Natural killer cell (primary cell): ENCODE measurements at regions not wholly inside any gene's neighbourhood (a gene's known extent, or its start where the extent isn't known, plus 50 kb on each side); places are given as distances from the start of the nearest gene placed in this dataset.

ENCODE experiments used
- ATAC-seq, 3 donors: fragments of 150-1000 bp in 2 of 3; fragments of 200-7000 bp in 1 of 3; cut with Tn5 transposase; 1 replicate in 1 of 3; 2 replicates in 2 of 3; pipeline ENCODE4 v1.10.0; 2021; ENCODE audit warnings: mild to moderate bottlenecking in 2 of 3, moderate library complexity in 2 of 3
- DNase-seq, 2 donors: peaks; one replicate each; pipeline versions ENCODE4 v3.0.0 to v3.0.0-alpha.2; 2013 to 2021; ENCODE audit warnings: mixed read lengths in 1 of 2
- H3K27ac ChIP-seq: one replicate; pipeline ENCODE4 v1.5.1; 2013; ENCODE audit warnings: mild to moderate bottlenecking, low read length
- H3K27me3 ChIP-seq: one replicate; pipeline ENCODE4 v1.6.1; 2013; ENCODE audit warnings: low read length; ENCODE audit not compliant: control insufficient read depth, insufficient read depth
- H3K36me3 ChIP-seq: one replicate; pipeline ENCODE4 v1.6.1; 2013; ENCODE audit warnings: low read length; ENCODE audit not compliant: control insufficient read depth, insufficient read depth
- H3K4me1 ChIP-seq: one replicate; pipeline ENCODE4 v1.6.1; 2013; ENCODE audit warnings: low read length; ENCODE audit not compliant: control insufficient read depth, insufficient read depth
- H3K4me3 ChIP-seq: one replicate; pipeline ENCODE4 v1.5.1; 2013; ENCODE audit warnings: low read length
- H3K9me3 ChIP-seq: one replicate; pipeline ENCODE4 v1.6.1; 2013; ENCODE audit warnings: low read length; ENCODE audit not compliant: control insufficient read depth, insufficient read depth
- H3K27ac Mint-ChIP-seq, 2 donors: one replicate each; pipeline ENCODE4 v1.8.0; 2022; ENCODE audit warnings: mild to moderate bottlenecking in 2 of 2, mixed read lengths in 2 of 2, moderate library complexity in 1 of 2
- H3K27me3 Mint-ChIP-seq, 2 donors: one replicate each; pipeline ENCODE4 v1.8.0; 2022; ENCODE audit warnings: low read depth in 2 of 2, mixed read lengths in 2 of 2
- H3K36me3 Mint-ChIP-seq: one replicate; pipeline ENCODE4 v1.8.0; 2022; ENCODE audit warnings: mixed read lengths
- H3K4me1 Mint-ChIP-seq, 2 donors: one replicate each; pipeline ENCODE4 v1.8.0; 2022; ENCODE audit warnings: mixed read lengths in 2 of 2
- H3K4me3 Mint-ChIP-seq: one replicate; pipeline ENCODE4 v1.8.0; 2022; ENCODE audit warnings: mild to moderate bottlenecking, moderate library complexity, mixed read lengths
- H3K9me3 Mint-ChIP-seq, 2 donors: one replicate each; pipeline ENCODE4 v1.8.0; 2022; ENCODE audit warnings: mixed read lengths in 2 of 2
- CTCF ChIP-seq: fragments of 200-600 bp; IDR thresholded peaks from one replicate; pipeline ENCODE4 v1.8.0; 2022; ENCODE audit warnings: antibody characterized with exemption
- WGBS: methylation state at CpG from one replicate; pipeline ENCODE4 v1.1.7; 2013; ENCODE audit warnings: missing lambda C conversion rate; ENCODE audit not compliant: insufficient coverage; 5-methylcytosine and 5-hydroxymethylcytosine counted together
- intact Hi-C: fragments of 100-400 bp; cut with micrococcal nuclease; formaldehyde crosslinking; loops from one replicate; pipeline ENCODE4 v1.14.2; 2022

- no peaks in the 10 kb centered on the region for H3K4me1 ChIP-seq
- no peaks in the 10 kb centered on the region for H3K36me3 Mint-ChIP-seq
- H3K4me3 ChIP-seq, result no peak overlapping the region
- no peak for DNase-seq
- no peak overlapping the region for H3K4me3 Mint-ChIP-seq
- no peak for ATAC-seq
- intact Hi-C loops, result no loop called here
- no peaks in the 10 kb centered on the region for H3K27me3 ChIP-seq
- H3K9me3 ChIP-seq, result no peaks in the 10 kb centered on the region
- H3K9me3 Mint-ChIP-seq, result no peaks in the 10 kb centered on the region
- TF ChIP-seq CTCF, result no peak
- H3K4me1 Mint-ChIP-seq, result no peaks in the 10 kb centered on the region
- peaks cover 7 to 32% of the 10 kb centered on the region in 2 donors for H3K27me3 Mint-ChIP-seq
- no peak overlapping the region for H3K27ac ChIP-seq
- 93% methylated on average over 1 of the region's 1 CpG for WGBS
- no peaks in the 10 kb centered on the region for H3K36me3 ChIP-seq
- H3K27ac Mint-ChIP-seq, result no peak overlapping the region
Measured at GRCh38 chr14:56026506-56026905, 91.7 kb upstream of the PELI2 start.

DNA sequence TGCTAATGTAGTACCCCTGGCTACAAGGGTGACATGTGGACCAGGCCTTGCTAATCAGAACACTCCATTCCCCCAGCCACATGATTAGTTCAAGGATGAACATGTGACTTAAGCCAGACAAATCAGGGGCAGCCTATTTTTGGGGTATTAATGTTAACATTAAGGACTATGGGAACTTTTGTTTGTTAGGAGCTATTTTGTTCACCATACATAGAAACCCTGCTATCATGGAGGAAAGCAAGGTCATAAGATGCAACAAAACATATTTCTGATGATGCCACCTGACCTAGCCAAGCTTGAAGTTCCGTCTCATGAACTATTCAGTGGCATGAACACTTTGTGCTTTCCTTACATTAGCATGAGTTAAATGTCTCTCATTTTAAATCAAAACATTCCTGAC, 90.8 kb upstream of the PELI2 start:
- no peaks in the 10 kb centered on the region for H3K9me3 ChIP-seq
- H3K27me3 Mint-ChIP-seq, result peaks cover 10 to 39% of the 10 kb centered on the region in 2 donors
- 89% methylated on average over 1 of the region's 1 CpG for WGBS
- H3K4me1 Mint-ChIP-seq, result no peaks in the 10 kb centered on the region
- H3K27ac ChIP-seq, result no peak overlapping the region
- H3K4me3 ChIP-seq, result no peak overlapping the region
- DNase-seq (no peak), ATAC-seq (no peak)
- no peak for TF ChIP-seq CTCF
- H3K27ac Mint-ChIP-seq, result no peak overlapping the region
- H3K4me3 Mint-ChIP-seq, result no peak overlapping the region
- no peaks in the 10 kb centered on the region for H3K27me3 ChIP-seq
- no peaks in the 10 kb centered on the region for H3K9me3 Mint-ChIP-seq
- no peaks in the 10 kb centered on the region for H3K4me1 ChIP-seq
- intact Hi-C loops, result no loop called here
- H3K36me3 ChIP-seq, result no peaks in the 10 kb centered on the region
- H3K36me3 Mint-ChIP-seq, result no peaks in the 10 kb centered on the region

DNA sequence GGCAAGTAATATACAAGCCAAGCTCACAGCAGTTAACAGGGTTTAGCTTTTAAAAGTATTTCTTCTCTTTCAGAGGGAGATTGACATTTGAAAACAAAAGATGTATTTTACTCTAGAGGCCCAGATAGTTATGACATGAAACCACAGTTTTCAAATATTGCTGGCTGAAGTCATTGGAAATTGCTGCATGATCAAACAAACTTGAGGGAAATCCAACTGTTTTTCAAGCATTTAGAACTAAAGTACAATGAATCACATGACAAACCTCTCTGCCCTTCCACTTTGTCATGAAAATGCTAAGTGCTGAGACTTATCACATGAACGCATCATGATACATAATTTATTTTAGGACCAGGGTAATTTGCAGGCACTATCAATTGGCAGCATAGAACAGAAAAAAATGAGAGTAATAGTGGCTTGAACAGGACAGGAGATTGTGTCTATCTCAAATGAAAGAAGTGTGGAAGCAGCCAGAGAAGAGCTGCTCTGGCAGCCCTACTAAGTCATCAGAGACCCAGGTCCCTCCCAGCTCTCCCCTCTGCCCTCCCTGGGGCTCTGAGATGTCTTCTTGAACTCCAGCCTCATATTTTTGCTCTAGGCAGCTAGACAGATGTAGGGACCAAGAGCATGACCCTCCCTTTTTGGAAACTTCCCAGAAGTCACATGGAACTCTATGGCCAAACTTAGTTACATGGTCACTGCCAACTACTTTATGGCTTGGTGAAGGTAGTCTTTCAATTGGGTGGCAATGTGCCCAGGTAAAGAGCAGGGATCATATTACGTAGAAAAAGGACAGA, 90.1 kb upstream of the PELI2 start:
- peaks cover 10 to 39% of the 10 kb centered on the region in 2 donors for H3K27me3 Mint-ChIP-seq
- intact Hi-C loops, result no loop called here

More for the DNA sequence above, 90.1 kb upstream of the PELI2 start:
- no peaks in the 10 kb centered on the region for H3K9me3 ChIP-seq
- WGBS, result 90% methylated on average over 2 of the region's 2 CpGs
- TF ChIP-seq CTCF, result no peak
- no peaks in the 10 kb centered on the region for H3K36me3 ChIP-seq
- no peak overlapping the region for H3K27ac ChIP-seq
- Mint-ChIP-seq H3K4me3 (no peak overlapping the region), H3K27ac (no peak overlapping the region), H3K4me1 (no peaks in the 10 kb centered on the region), H3K9me3 (no peaks in the 10 kb centered on the region), H3K36me3 (no peaks in the 10 kb centered on the region)
- ATAC-seq, result no peak
- no peak for DNase-seq
- no peak overlapping the region for H3K4me3 ChIP-seq
- no peaks in the 10 kb centered on the region for H3K27me3 ChIP-seq
- H3K4me1 ChIP-seq, result no peaks in the 10 kb centered on the region
